ENCODE measurements at regions not wholly inside any gene's neighbourhood (a gene's known extent, or its start where the extent isn't known, plus 50 kb on each side); places are given as distances from the start of the nearest gene placed in this dataset.

GRCh38 chr2:224137208-224137607 is 98.1 kb upstream of the SERPINE2 start:
- TF ChIP-seq CTCF (IDR thresholded peaks at IDR 0.05) (no peak), POLR2AphosphoS5 (IDR thresholded peaks at IDR 0.05) (no peak), POLR2A (IDR thresholded peaks at IDR 0.05) (no peak)

Data from gastroesophageal sphincter (tissue), 3 donors.